ENCODE measurements at regions not wholly inside any gene's neighbourhood (a gene's known extent, or its start where the extent isn't known, plus 50 kb on each side); places are given as distances from the start of the nearest gene placed in this dataset.

DNA sequence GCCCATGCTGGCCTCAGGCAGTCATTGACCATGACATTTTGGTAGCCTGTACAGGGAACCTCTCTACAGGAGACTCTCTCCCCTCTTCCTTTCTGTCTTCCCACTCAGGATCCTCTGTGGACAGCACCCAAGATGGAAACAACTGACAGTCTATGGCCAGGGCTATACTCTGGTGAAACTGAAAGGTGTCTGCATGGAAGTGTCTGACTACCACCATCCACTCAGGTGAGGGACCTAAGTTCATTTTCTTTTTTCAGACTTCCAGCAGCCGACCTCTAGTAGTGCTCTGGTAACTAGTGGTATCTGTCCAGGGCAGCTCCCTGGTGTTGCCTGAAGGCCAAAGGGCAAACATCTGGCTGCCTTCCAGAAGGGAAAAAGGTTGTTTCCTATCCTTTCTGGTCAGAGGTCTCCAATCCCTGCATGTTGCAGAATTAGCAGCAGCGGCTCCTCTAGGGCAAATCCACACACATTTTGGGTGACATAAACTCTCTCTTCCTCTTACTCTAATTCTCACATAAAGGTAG is 804.5 kb downstream of the C4orf33 start:
- TF ChIP-seq FOS (IDR thresholded peaks at IDR 0.05; ENCODE audit: low read depth, low read length) (no peak), MAFK (IDR thresholded peaks at IDR 0.05; ENCODE audit: low read depth, low read length) (no peak), MXI1 (IDR thresholded peaks at IDR 0.05; ENCODE audit: borderline replicate concordance, low read depth, low read length) (no peak), POLR2A (IDR thresholded peaks at IDR 0.05; ENCODE audit: low read depth, low read length) (no peak), NFE2L2 (IDR thresholded peaks at IDR 0.05; ENCODE audit: low read depth, low read length) (no peak), RAD21 (IDR thresholded peaks at IDR 0.05; ENCODE audit: low read length) (no peak), CEBPB (IDR thresholded peaks at IDR 0.05; ENCODE audit: low read depth, low read length) (no peak)
- TF ChIP-seq, protein P1, sequence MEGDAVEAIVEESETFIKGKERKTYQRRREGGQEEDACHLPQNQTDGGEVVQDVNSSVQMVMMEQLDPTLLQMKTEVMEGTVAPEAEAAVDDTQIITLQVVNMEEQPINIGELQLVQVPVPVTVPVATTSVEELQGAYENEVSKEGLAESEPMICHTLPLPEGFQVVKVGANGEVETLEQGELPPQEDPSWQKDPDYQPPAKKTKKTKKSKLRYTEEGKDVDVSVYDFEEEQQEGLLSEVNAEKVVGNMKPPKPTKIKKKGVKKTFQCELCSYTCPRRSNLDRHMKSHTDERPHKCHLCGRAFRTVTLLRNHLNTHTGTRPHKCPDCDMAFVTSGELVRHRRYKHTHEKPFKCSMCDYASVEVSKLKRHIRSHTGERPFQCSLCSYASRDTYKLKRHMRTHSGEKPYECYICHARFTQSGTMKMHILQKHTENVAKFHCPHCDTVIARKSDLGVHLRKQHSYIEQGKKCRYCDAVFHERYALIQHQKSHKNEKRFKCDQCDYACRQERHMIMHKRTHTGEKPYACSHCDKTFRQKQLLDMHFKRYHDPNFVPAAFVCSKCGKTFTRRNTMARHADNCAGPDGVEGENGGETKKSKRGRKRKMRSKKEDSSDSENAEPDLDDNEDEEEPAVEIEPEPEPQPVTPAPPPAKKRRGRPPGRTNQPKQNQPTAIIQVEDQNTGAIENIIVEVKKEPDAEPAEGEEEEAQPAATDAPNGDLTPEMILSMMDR (conservative IDR thresholded peaks at IDR 0.05; ENCODE audit: low read depth, low read length) = no peak
- TF ChIP-seq, protein P2, sequence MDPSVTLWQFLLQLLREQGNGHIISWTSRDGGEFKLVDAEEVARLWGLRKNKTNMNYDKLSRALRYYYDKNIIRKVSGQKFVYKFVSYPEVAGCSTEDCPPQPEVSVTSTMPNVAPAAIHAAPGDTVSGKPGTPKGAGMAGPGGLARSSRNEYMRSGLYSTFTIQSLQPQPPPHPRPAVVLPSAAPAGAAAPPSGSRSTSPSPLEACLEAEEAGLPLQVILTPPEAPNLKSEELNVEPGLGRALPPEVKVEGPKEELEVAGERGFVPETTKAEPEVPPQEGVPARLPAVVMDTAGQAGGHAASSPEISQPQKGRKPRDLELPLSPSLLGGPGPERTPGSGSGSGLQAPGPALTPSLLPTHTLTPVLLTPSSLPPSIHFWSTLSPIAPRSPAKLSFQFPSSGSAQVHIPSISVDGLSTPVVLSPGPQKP (IDR thresholded peaks at IDR 0.05; ENCODE audit: borderline replicate concordance, low read depth, low read length) = no peak

Data from IMR-90 (cell line).